Stimulated activated CD4-positive, alpha-beta T cell treated with anti-CD3 and anti-CD28 coated beads, Interleukin-15, amount 100 ng/mL, for 48 hours (primary cell): ENCODE measurements at regions not wholly inside any gene's neighbourhood (a gene's known extent, or its start where the extent isn't known, plus 50 kb on each side); places are given as distances from the start of the nearest gene placed in this dataset.
"Not testable (repeated sequence)": the region's sequence is repeated elsewhere in the genome, so short reads cannot be mapped to it uniquely, and the experiment has no call there.

ENCODE experiments used
- DNase-seq, 2 donors: peaks; one replicate each; pipeline ENCODE4 v3.0.0-alpha.2; 2020; ENCODE audit warnings: low read depth in 2 of 2

- no peak for DNase-seq
Observed at GRCh38 chr2:208929894-208930427, 493.9 kb upstream of the MAP2 start.

- no peak for DNase-seq
Observed at GRCh38 chr2:208935531-208935930, 488.3 kb upstream of the MAP2 start.

GRCh38 chr2:208937521-208937920 lies 486.3 kb upstream of the MAP2 start:
- no peak for DNase-seq

- no peak for DNase-seq
Observed at GRCh38 chr2:208939852-208940251, 484.0 kb upstream of the MAP2 start.

DNA sequence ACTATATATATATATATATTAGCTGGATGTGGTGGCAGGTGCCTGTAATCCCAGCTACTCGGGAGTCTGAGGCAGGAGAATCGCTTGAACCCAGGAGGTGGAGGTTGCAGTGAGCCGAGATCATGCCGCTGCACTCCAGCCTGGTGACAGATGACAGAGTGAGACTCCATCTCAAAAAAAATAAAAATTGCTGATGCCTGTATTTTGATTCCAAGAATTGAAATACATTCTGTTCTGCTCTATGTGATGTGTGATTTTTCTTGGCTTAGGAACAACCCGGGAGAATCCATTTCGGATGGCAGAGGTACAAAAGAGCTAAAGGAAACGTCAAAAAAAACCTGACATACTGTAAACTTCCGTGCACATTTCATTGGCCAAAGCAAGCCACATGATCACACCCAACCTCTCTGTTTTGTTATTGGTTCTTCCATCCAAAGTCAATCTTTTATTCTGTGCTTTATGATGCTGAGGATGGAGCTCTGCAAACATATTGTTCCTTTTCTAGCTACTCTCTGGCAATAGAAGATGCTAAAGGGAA lies 478.1 kb upstream of the MAP2 start:
- no peak for DNase-seq

- no peak for DNase-seq
Observed at GRCh38 chr2:208948073-208948472, 475.8 kb upstream of the MAP2 start.

- no peak for DNase-seq
Observed at GRCh38 chr2:208970070-208970469, 453.8 kb upstream of the MAP2 start.

- no peak for DNase-seq
Observed at GRCh38 chr2:208977582-208977981, 446.3 kb upstream of the MAP2 start.

- no peak for DNase-seq
Observed at GRCh38 chr2:208978946-208979345, 444.9 kb upstream of the MAP2 start.

GRCh38 chr2:208980321-208980720 lies 443.5 kb upstream of the MAP2 start:
- DNase-seq = no peak

DNA sequence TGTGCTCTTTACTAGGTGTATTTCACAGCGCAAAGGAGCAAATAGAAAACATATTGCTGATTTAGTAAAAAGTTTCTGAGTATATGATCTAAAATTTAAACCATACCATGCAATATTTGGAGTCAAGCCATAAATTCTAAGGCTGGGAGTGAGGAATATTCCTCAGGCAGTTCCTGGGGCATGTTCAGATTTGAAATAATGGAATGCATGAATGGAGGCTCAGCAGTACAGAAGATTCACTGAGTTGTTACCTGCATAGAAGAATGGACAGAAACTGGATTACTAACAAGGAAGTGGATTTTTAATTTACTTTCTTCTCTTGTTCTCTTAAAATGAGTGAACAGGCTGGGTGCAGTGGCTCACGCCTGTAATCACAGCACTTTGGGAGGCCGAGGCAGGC lies 441.0 kb upstream of the MAP2 start:
- DNase-seq = no peak

DNA sequence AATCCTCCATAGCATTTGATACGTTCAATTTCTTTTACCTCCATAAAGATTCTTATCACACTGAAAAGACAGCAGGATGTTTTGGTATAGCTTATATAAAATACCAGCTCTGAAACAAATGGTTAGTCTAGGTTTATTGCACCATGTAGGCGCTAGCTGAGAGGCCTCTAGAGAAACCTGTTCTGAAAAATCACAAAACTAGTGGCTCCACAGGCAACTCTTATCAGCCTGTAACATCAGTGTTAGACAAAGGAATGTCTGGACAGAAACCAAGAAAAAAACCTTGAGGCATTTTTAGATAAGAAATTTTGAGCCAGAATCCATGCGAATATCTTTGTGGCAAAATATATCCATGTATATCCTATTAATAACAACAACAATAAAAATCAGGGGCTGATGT lies 440.4 kb upstream of the MAP2 start:
- DNase-seq = no peak

DNA sequence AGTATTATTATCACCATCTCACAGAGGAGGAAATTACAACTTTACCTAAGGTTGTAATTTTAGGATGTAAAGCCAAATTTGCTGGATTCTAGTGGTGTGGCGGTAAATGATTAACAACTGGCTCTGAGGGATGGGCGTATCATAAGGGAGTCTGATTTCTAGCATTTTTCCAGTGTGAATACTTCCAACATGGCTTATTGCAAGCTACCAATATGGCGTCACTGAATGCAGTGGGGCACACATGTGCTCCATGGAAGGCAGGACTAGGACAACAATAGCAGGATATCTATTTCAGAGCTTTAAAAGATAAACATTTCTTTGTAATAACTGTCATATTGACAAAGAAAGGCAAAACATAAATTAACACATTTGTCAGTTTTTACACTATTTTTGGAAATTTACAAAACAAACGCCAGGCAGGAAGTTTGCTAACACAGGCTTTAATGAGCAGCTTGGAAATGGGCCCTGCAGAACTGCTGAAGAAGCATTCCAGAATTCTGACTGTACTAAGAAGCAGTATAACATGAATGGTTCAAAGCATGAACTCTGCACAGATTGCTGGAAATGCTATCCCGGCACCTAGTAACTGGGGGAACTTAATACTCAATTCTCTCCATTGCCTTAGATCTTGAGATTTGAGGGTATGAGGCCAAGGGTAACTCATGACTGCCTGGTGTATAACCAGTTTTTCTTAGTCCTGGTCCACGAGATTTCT lies 439.3 kb upstream of the MAP2 start:
- no peak for DNase-seq

DNA sequence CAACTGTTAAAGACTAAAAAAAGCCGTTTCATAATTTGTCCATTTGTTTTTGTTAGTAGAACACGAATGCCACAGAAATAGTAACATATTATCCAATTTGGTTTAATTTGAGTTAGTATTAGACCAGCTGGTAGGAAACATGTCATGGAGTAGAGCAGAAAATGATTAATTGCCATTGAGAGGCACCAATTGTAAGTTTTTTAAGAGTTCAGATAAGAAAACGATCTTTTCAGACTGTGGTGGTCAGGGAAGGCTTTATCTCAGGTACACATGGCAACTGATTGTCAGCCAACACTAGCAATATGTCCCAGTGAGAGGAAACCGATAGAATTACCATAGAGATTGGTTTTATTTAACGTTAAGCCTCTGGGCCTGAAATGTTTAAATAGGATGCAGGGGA lies 438.2 kb upstream of the MAP2 start:
- DNase-seq = no peak

GRCh38 chr2:208990716-208991115 lies 433.1 kb upstream of the MAP2 start:
- DNase-seq = no peak

GRCh38 chr2:208999911-209000310 lies 423.9 kb upstream of the MAP2 start:
- no peak for DNase-seq

DNA sequence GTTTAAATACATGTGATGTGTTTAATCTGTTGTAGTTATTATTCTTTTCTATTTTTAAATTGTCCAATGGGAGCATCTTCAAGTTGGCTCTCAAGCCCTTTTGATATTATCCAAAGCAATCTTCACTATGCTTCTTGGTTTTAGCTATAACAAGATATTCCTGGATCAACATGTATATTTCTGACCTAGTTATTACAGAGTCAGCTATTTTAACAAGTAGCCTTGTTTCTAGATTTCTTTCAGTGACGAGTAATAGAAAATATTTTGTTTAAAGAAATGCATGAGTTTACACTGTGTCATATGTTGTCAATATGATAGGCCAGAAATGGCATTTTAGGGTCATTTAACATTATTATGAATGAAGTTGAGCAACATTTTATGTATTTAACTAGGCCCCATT lies 421.8 kb upstream of the MAP2 start:
- no peak for DNase-seq

GRCh38 chr2:209005371-209005770 lies 418.5 kb upstream of the MAP2 start:
- no peak for DNase-seq

DNA sequence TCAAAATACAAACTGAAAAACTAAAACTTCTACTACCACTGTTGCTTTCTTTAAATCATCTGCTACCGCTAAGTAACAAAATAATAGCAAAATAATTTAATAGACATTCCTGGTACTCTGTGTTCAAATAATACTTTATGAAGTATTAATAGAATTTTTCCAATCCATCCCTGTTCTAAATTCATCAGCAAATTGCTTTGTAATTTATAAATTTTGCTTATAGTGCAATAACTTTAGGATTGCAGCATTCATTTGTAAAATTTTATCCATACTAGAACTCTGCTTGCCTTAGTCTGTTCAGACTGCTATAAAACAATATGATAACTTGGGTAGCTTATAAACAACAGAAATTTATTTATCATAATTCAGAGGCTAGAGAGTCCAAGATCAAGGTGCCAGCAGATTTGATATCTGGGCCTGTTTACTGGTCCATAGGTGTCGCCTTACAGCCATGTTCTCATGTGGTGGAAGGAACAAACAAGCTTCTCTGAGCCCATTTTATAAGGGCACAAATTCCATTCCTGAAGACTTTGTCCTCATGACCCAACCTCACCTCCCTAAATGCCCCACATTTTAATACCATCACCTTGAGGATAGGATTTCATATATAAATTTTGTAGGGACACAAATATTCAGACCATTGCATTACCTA lies 415.1 kb upstream of the MAP2 start:
- DNase-seq = no peak

DNA sequence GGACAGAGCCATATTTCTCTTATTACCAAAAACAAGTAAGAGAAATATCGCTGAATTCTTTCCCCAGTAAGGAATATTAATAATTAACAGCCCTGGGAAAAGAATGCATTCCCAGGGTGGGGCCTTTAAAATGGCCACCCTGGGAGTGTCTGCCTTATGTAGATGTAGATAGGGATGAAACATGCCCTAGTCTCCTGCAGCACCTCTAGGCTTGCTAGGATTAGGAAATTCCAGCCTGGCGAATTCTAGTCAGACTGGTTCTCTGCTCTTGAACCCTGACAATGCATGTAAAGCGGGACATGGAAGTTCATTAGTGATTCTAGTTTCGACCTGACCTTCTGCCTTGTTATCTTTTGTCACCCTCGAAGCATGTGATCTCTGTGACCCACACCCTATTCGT lies 405.2 kb upstream of the MAP2 start:
- not testable (repeated sequence) for DNase-seq

DNA sequence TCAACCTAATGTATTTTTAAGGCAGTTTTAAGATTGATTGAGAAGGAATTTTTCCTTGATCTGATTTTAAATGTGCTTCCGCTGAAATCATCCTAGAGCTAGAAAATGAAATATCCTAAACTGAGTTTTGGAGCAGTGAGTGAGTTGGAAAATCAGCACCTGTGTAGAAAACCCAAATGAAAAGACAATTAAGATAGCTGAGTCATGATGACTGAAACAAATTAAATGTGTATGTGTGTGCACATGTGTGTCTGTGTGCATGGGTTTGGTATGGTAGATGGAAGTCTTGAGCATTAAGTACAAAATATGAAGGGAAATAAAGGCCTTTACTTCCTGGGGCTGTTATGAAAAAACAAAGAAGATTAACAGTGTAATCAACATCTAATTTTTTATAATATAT lies 394.6 kb upstream of the MAP2 start:
- no peak for DNase-seq

- no peak for DNase-seq
Observed at GRCh38 chr2:209044307-209044706, 379.5 kb upstream of the MAP2 start.

DNA sequence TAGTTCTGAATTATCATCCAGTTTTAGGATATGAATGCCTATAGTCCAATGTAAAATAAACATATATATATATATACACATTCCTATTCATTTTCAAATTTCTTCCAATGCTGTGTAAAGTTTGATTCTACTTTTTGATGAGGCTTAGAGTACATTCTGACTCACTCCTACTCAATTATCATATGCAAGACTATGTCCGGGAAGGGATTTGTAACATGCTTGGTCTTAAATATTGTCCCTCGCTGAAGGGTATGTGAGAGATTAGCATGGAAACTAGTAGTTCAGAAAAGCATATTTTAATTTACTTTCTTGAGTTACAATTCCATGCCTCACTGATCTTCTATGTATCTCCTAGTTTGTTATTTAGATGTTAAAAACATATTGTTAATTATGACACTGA lies 377.7 kb upstream of the MAP2 start:
- no peak for DNase-seq
